GM18508 (cell line): ENCODE measurements at regions not wholly inside any gene's neighbourhood (a gene's known extent, or its start where the extent isn't known, plus 50 kb on each side); places are given as distances from the start of the nearest gene placed in this dataset.
A peak's percentile ranks its signal among the peaks of the same experiment; 100 is the strongest.
"Not testable (repeated sequence)": the region's sequence is repeated elsewhere in the genome, so short reads cannot be mapped to it uniquely, and the experiment has no call there.

Source experiments
- ATAC-seq: cut with Tn5 transposase; IDR thresholded peaks from one replicate; pipeline ENCODE4 v1.9.1; 2021; ENCODE audit warnings: moderate number of reproducible peaks; ENCODE audit not compliant: insufficient read depth, unreplicated experiment

GRCh38 chr13:42373048-42373812, 101.3 kb downstream of the AKAP11 start:
- ATAC-seq = no peak

- ATAC-seq = no peak
Observed at GRCh38 chr13:42375663-42376062, 103.7 kb downstream of the AKAP11 start.

- ATAC-seq = peak; percentile 65
Observed at GRCh38 chr13:42377640-42378382, 105.9 kb downstream of the AKAP11 start.

- ATAC-seq = no peak
Observed at GRCh38 chr13:42378383-42378780, 106.4 kb downstream of the AKAP11 start.

GRCh38 chr13:42379241-42379640, 107.3 kb downstream of the AKAP11 start:
- ATAC-seq = no peak

- peak; percentile 43 for ATAC-seq
Observed at GRCh38 chr13:42380420-42381164, 108.6 kb downstream of the AKAP11 start.

GRCh38 chr13:42381165-42381425, 109.1 kb downstream of the AKAP11 start:
- no peak for ATAC-seq

- ATAC-seq = not testable (repeated sequence)
Observed at GRCh38 chr13:42381426-42381825, 109.5 kb downstream of the AKAP11 start.

- no peak for ATAC-seq
Observed at GRCh38 chr13:42383025-42383424, 111.1 kb downstream of the AKAP11 start.

GRCh38 chr13:42384265-42384664, 112.3 kb downstream of the AKAP11 start:
- no peak for ATAC-seq

GRCh38 chr13:42388326-42388725, 116.4 kb downstream of the AKAP11 start:
- ATAC-seq = no peak

GRCh38 chr13:42389041-42389440, 117.1 kb downstream of the AKAP11 start:
- no peak for ATAC-seq

- no peak for ATAC-seq
Observed at GRCh38 chr13:42392180-42392579, 120.2 kb downstream of the AKAP11 start.

- no peak for ATAC-seq
Observed at GRCh38 chr13:42392716-42393572, 121.0 kb downstream of the AKAP11 start.

- ATAC-seq = no peak
Observed at GRCh38 chr13:42393573-42394360, 121.8 kb downstream of the AKAP11 start.

GRCh38 chr13:42394361-42394708, 122.4 kb downstream of the AKAP11 start:
- ATAC-seq = no peak

GRCh38 chr13:42394711-42395085, 122.7 kb downstream of the AKAP11 start:
- ATAC-seq = no peak

GRCh38 chr13:42395086-42395821, 123.3 kb downstream of the AKAP11 start:
- ATAC-seq = no peak

GRCh38 chr13:42396501-42396900, 124.5 kb downstream of the AKAP11 start:
- ATAC-seq = no peak
